Omental fat pad (tissue), 3 donors: ENCODE measurements at regions not wholly inside any gene's neighbourhood (a gene's known extent, or its start where the extent isn't known, plus 50 kb on each side); places are given as distances from the start of the nearest gene placed in this dataset.

Source experiments
- ATAC-seq: fragments of 150-250 bp; one replicate; pipeline ENCODE4 v1.9.1; 2016; ENCODE audit warnings: mild to moderate bottlenecking, moderate library complexity; ENCODE audit not compliant: low FRiP score
- DNase-seq: peaks from one replicate; pipeline ENCODE4 v3.0.0-alpha.2; 2019; ENCODE audit warnings: low spot score
- CTCF ChIP-seq, 3 donors: fragments of 450-650 bp; IDR thresholded peaks; one replicate each; pipeline ENCODE4 v1.5.1; 2016 to 2017; ENCODE audit warnings: antibody characterized with exemption in 3 of 3, mild to moderate bottlenecking in 3 of 3, moderate library complexity in 2 of 3

DNA sequence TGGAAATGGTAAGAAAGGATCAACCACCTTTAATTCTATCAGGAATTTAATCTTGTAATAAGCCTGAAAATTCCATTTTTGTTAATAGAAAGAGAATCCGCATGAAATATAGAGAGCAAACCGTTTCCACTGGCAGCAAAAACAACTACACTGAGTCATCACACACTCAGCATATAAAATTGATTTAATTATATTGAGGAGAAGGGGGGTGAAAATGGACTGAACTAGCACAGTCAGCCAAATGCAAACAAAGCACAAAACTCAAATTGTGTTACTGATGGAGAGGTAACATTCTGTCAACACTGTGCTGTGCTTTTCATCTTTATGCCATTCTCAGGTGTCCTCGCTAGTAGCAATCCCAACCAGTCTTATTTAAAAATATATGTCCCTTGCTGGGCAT, 1583.9 kb downstream of the MRPL39 start:
- ATAC-seq (no peak), DNase-seq (no peak)
- no peak for TF ChIP-seq CTCF (IDR thresholded peaks at IDR 0.05)

DNA sequence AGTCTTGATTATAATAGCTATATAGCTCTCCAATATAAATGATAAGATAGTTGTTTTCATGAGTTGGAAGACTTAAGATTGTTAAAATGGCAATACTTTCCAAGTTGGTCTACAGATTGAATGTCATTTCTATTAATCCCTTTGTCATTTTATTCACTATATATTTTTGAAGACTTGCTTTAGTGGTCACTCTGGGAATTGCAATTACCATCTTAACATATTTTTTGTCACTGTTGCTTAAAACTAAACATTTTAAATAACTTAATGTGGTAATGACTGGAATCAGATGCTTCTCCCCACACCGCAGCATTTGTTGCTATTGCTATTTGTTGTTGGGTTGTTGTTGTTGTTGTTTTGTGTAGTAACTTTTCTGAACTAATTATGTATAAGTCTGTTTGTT, 1592.9 kb downstream of the MRPL39 start:
- no peak for TF ChIP-seq CTCF (IDR thresholded peaks at IDR 0.05)
- no peak for DNase-seq
- no peak for ATAC-seq

GRCh38 chr21:24011087-24011486, 1596.2 kb downstream of the MRPL39 start:
- no peak for ATAC-seq
- no peak for TF ChIP-seq CTCF (IDR thresholded peaks at IDR 0.05)
- no peak for DNase-seq

DNA sequence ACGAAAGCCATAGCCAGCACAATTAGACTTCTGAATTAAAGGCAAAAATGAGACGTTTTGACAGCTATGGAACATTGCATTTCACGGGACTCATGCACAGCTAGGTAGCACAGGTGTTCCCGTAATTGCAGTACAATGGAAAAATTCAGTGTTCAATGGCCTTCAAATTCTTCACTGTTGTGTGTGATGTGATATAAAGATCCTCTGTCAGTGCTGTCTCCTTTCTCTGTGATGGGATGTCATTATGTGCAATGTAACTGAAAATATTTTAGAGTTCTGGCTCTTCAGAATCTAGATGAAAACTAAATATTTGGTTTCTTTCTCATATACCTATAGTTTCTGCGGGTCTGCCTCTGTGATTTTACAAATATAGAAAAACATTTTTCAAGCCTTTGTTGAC, 1599.7 kb downstream of the MRPL39 start:
- no peak for ATAC-seq
- no peak for TF ChIP-seq CTCF (IDR thresholded peaks at IDR 0.05)
- DNase-seq = no peak

DNA sequence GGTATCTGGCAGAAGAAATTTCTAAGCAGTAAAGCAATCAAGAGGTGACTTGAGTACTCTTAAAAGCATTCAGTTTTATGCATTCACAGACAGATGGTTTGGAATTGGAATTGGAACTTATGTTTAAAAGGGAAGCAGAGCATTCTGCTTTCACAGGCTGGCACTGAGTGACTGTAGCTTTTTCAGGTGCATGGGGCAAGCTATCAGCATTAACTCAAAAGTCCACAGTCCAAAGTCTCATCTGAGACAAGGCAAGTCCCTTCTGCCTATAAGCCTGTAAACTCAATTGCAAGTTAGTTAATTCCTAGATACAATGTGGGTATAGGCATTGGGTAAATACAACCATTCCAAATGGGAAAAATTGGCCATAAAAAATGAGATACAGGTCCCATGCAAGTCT, 1620.3 kb downstream of the MRPL39 start:
- DNase-seq (no peak), ATAC-seq (no peak)
- TF ChIP-seq CTCF (IDR thresholded peaks at IDR 0.05) = no peak

DNA sequence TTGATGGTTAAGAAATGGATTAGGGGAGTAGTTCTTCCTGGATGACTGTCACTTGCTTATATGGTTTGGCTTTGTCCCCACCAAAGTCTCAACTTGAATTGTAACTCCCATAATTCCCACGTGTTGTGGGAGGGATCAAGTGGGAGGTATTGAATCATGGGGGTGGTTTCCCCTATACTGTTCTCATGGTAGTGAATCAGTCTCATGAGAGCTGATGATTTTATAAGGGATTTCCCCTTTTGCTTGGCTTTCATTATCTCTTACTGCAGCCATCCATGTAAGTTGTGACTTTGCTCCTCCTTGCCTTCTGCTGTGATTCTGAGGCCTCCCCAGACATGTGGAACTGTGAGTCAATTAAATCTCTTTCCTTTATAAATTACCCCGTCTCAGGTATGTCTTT, 1621.1 kb downstream of the MRPL39 start:
- DNase-seq = no peak
- no peak for TF ChIP-seq CTCF (IDR thresholded peaks at IDR 0.05)
- ATAC-seq = no peak

GRCh38 chr21:23982546-23982945, 1624.7 kb downstream of the MRPL39 start:
- DNase-seq (no peak), ATAC-seq (no peak)
- no peak for TF ChIP-seq CTCF (IDR thresholded peaks at IDR 0.05)
